Neural cell (in vitro differentiated cells): ENCODE measurements at regions not wholly inside any gene's neighbourhood (a gene's known extent, or its start where the extent isn't known, plus 50 kb on each side); places are given as distances from the start of the nearest gene placed in this dataset.

Source experiments
- H2AFZ ChIP-seq: fragments of 200-600, 300-800 bp; sonication (generic), shearing (Covaris generic); 2 replicates; pipeline ENCODE4 v1.6.0; 2014; ENCODE audit warnings: low read depth, mild to moderate bottlenecking, antibody characterized with exemption, low read length, moderate library complexity
- H3F3A ChIP-seq: fragments of 200-600 bp; shearing (Covaris generic); 2 replicates; pipeline ENCODE4 v1.6.1; 2016; ENCODE audit warnings: mild to moderate bottlenecking, moderate library complexity, mixed read lengths, antibody characterized with exemption, low read length; ENCODE audit not compliant: insufficient read depth, poor library complexity, severe bottlenecking
- H3K27ac ChIP-seq: fragments of 200-600, 300-800 bp; sonication (generic), shearing (Covaris generic); 2 replicates; pipeline ENCODE4 v1.5.1; 2014; ENCODE audit warnings: mild to moderate bottlenecking, low read length, moderate library complexity
- H3K27me3 ChIP-seq: fragments of 300-800, 200-600 bp; sonication (generic), shearing (Covaris generic); 2 replicates; pipeline ENCODE4 v1.6.0; 2014; ENCODE audit warnings: mild to moderate bottlenecking, low read depth, low read length, moderate library complexity; ENCODE audit not compliant: insufficient read depth
- H3K36me3 ChIP-seq: fragments of 300-800, 200-600 bp; sonication (generic), shearing (Covaris generic); 2 replicates; pipeline ENCODE4 v1.5.1; 2014; ENCODE audit warnings: mild to moderate bottlenecking, antibody characterized with exemption, low read length, moderate library complexity; ENCODE audit not compliant: insufficient read depth
- H3K4me2 ChIP-seq: fragments of 300-800, 200-600 bp; sonication (generic), shearing (Covaris generic); 2 replicates; pipeline ENCODE4 v1.6.0; 2014; ENCODE audit warnings: mild to moderate bottlenecking, low read length
- H3K4me3 ChIP-seq: fragments of 300-800, 200-600 bp; sonication (generic), shearing (Covaris generic); 2 replicates; pipeline ENCODE4 v1.5.1; 2014; ENCODE audit warnings: mild to moderate bottlenecking, low read length, moderate library complexity
- H3K79me2 ChIP-seq: fragments of 200-600 bp; shearing (Covaris generic); replicated peaks from 2 replicates; pipeline ENCODE4 v1.6.0; 2014; ENCODE audit warnings: mild to moderate bottlenecking, low read length, moderate library complexity; ENCODE audit not compliant: insufficient read depth
- H3K9ac ChIP-seq: fragments of 300-800, 200-600 bp; sonication (generic), shearing (Covaris generic); 2 replicates; pipeline ENCODE4 v1.6.1; 2016; ENCODE audit warnings: mild to moderate bottlenecking, low read length, mixed read lengths
- H3K9me2 ChIP-seq: fragments of 200-600 bp; shearing (Covaris generic); 2 replicates; pipeline ENCODE4 v1.6.1; 2016; ENCODE audit warnings: mild to moderate bottlenecking, low read length, mixed read lengths; ENCODE audit not compliant: insufficient read depth
- H3K9me3 ChIP-seq: fragments of 200-600, 300-800 bp; sonication (generic), shearing (Covaris generic); 2 replicates; pipeline ENCODE4 v1.6.1; 2016; ENCODE audit warnings: mild to moderate bottlenecking, mixed run types, low read length, moderate library complexity, mixed read lengths
- H4K20me1 ChIP-seq: fragments of 200-600 bp; shearing (Covaris generic); 2 replicates; pipeline ENCODE4 v1.6.1; 2016; ENCODE audit warnings: mild to moderate bottlenecking, mixed run types; ENCODE audit not compliant: insufficient read depth
- EP300 ChIP-seq: fragments of 450-650 bp; conservative IDR thresholded peaks from 2 replicates; pipeline ENCODE4 v1.6.1; 2014; ENCODE audit warnings: antibody characterized with exemption, mild to moderate bottlenecking, moderate library complexity; ENCODE audit not compliant: poor library complexity, severe bottlenecking
- EZH2 ChIP-seq: fragments of 200-600, 300-800 bp; shearing (Covaris generic), sonication (generic); IDR thresholded peaks from 2 replicates; pipeline ENCODE4 v1.6.1; 2014; ENCODE audit warnings: antibody characterized with exemption, low read length, borderline replicate concordance, mild to moderate bottlenecking; ENCODE audit not compliant: insufficient read depth, poor library complexity, severe bottlenecking
- MXI1 ChIP-seq: fragments of 450-650 bp; conservative IDR thresholded peaks from 2 replicates; pipeline ENCODE4 v1.6.1; 2014; ENCODE audit warnings: antibody characterized with exemption, mild to moderate bottlenecking; ENCODE audit not compliant: poor library complexity, severe bottlenecking
- POLR2AphosphoS5 ChIP-seq: IDR thresholded peaks from 2 replicates; pipeline ENCODE4 v1.6.1; 2012
- RAD21 ChIP-seq: fragments of 450-650 bp; conservative IDR thresholded peaks from 2 replicates; pipeline ENCODE4 v1.6.1; 2014; ENCODE audit warnings: antibody characterized with exemption, mild to moderate bottlenecking, moderate library complexity
- SMC3 ChIP-seq: fragments of 450-650 bp; conservative IDR thresholded peaks from 2 replicates; pipeline ENCODE4 v1.6.1; 2014; ENCODE audit warnings: antibody characterized with exemption, mild to moderate bottlenecking, moderate library complexity; ENCODE audit not compliant: poor library complexity
- TAF1 ChIP-seq: IDR thresholded peaks from 2 replicates; pipeline ENCODE4 v1.6.1; 2012; ENCODE audit warnings: low read depth
- TF ChIP-seq, protein P1 (sequence below): IDR thresholded peaks from 2 replicates; pipeline ENCODE4 v1.6.1; 2012; ENCODE audit warnings: borderline replicate concordance
- TF ChIP-seq, protein P2 (sequence below): fragments of 450-650 bp; IDR thresholded peaks from 2 replicates; pipeline ENCODE4 v1.5.1; 2014; ENCODE audit warnings: antibody characterized with exemption, mild to moderate bottlenecking, moderate library complexity; ENCODE audit not compliant: poor library complexity, severe bottlenecking

DNA sequence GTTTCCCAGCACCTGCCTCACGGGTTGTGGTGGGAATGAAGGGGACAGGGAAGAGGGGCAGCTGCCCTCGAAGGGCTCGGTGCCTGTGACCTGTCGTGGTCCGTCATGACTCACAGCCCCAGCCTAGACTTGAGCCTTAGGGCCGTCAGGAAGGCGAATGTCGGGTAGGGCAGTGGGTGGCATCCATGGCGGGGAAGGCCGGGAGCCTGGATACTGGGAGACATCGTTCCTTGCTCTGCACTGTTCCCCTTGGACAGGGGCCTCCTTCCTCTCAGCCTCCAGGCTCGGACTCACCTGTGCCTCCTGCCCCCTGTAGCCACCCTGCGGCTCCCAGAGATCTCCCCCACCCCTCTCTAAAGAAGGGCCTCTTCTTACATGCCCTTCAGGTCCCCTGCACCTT, 52.2 kb upstream of the APCDD1L start:
- Histone ChIP-seq H3K27me3 (no peaks in the 10 kb centered on the region), H3K9ac (no peak overlapping the region), H3F3A (no peaks in the 10 kb centered on the region), H3K27ac (no peak overlapping the region), H3K9me3 (no peaks in the 10 kb centered on the region), H3K4me3 (no peak overlapping the region), H3K4me2 (no peak overlapping the region), H3K36me3 (no peaks in the 10 kb centered on the region), H4K20me1 (no peaks in the 10 kb centered on the region), H2AFZ (no peak overlapping the region), H3K79me2 (no peaks in the 10 kb centered on the region), H3K9me2 (no peaks in the 10 kb centered on the region)
- TF ChIP-seq, protein P1, sequence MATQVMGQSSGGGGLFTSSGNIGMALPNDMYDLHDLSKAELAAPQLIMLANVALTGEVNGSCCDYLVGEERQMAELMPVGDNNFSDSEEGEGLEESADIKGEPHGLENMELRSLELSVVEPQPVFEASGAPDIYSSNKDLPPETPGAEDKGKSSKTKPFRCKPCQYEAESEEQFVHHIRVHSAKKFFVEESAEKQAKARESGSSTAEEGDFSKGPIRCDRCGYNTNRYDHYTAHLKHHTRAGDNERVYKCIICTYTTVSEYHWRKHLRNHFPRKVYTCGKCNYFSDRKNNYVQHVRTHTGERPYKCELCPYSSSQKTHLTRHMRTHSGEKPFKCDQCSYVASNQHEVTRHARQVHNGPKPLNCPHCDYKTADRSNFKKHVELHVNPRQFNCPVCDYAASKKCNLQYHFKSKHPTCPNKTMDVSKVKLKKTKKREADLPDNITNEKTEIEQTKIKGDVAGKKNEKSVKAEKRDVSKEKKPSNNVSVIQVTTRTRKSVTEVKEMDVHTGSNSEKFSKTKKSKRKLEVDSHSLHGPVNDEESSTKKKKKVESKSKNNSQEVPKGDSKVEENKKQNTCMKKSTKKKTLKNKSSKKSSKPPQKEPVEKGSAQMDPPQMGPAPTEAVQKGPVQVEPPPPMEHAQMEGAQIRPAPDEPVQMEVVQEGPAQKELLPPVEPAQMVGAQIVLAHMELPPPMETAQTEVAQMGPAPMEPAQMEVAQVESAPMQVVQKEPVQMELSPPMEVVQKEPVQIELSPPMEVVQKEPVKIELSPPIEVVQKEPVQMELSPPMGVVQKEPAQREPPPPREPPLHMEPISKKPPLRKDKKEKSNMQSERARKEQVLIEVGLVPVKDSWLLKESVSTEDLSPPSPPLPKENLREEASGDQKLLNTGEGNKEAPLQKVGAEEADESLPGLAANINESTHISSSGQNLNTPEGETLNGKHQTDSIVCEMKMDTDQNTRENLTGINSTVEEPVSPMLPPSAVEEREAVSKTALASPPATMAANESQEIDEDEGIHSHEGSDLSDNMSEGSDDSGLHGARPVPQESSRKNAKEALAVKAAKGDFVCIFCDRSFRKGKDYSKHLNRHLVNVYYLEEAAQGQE: no peak
- no peak for TF ChIP-seq SMC3
- TF ChIP-seq MXI1: no peak
- no peak for TF ChIP-seq POLR2AphosphoS5
- TF ChIP-seq RAD21: no peak
- TF ChIP-seq, protein P2, sequence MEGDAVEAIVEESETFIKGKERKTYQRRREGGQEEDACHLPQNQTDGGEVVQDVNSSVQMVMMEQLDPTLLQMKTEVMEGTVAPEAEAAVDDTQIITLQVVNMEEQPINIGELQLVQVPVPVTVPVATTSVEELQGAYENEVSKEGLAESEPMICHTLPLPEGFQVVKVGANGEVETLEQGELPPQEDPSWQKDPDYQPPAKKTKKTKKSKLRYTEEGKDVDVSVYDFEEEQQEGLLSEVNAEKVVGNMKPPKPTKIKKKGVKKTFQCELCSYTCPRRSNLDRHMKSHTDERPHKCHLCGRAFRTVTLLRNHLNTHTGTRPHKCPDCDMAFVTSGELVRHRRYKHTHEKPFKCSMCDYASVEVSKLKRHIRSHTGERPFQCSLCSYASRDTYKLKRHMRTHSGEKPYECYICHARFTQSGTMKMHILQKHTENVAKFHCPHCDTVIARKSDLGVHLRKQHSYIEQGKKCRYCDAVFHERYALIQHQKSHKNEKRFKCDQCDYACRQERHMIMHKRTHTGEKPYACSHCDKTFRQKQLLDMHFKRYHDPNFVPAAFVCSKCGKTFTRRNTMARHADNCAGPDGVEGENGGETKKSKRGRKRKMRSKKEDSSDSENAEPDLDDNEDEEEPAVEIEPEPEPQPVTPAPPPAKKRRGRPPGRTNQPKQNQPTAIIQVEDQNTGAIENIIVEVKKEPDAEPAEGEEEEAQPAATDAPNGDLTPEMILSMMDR: no peak
- TF ChIP-seq EP300: no peak
- no peak for TF ChIP-seq EZH2
- no peak for TF ChIP-seq TAF1

DNA sequence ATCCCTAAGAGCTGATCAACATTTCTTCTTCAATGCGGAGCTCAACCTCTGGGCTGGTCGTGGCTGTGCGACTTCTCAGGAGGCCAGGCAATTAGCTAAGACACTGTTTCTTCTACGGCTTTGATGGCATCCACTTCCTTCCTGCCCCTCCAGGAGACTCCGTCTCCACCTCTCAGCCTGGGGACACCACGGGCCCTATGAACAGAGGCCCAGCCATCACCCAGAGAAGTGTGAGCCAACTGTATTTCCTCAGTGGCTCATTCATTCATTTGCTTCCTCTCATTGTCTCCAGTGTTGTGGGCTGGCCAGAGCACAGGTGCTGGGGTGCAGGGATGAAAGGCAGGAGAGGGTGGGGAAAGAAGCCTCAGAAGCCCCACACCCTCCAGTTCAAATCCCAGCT, 51.8 kb upstream of the APCDD1L start:
- Histone ChIP-seq H3K27ac (no peak overlapping the region), H3K9me2 (no peaks in the 10 kb centered on the region), H2AFZ (no peak overlapping the region), H3K9me3 (no peaks in the 10 kb centered on the region), H3K79me2 (no peaks in the 10 kb centered on the region), H3F3A (no peaks in the 10 kb centered on the region), H4K20me1 (no peaks in the 10 kb centered on the region), H3K27me3 (no peaks in the 10 kb centered on the region), H3K9ac (no peak overlapping the region), H3K4me3 (no peak overlapping the region), H3K36me3 (no peaks in the 10 kb centered on the region), H3K4me2 (no peak overlapping the region)
- TF ChIP-seq SMC3: no peak
- no peak for TF ChIP-seq EZH2
- TF ChIP-seq MXI1: no peak
- no peak for TF ChIP-seq TAF1
- TF ChIP-seq, protein P1: no peak
- no peak for TF ChIP-seq POLR2AphosphoS5
- no peak for TF ChIP-seq RAD21
